Right atrium auricular region (tissue), 2 donors: ENCODE measurements at regions not wholly inside any gene's neighbourhood (a gene's known extent, or its start where the extent isn't known, plus 50 kb on each side); places are given as distances from the start of the nearest gene placed in this dataset.
"Not testable (repeated sequence)": the region's sequence is repeated elsewhere in the genome, so short reads cannot be mapped to it uniquely, and the experiment has no call there.

Experiments
- DNase-seq: peaks from one replicate; pipeline ENCODE4 v3.0.0-alpha.2; 2019; ENCODE audit warnings: low spot score
- H3K27ac ChIP-seq, 2 donors: fragments of 200-600 bp; sonication (generic); 1 replicate in 1 of 2; 2 replicates in 1 of 2; pipeline ENCODE4 v1.5.1; 2016 to 2019
- H3K27me3 ChIP-seq, 2 donors: fragments of 200-600 bp; sonication (generic); one replicate each; pipeline versions ENCODE4 v1.5.1 to v1.6.0; 2017 to 2019
- H3K36me3 ChIP-seq: fragments of 200-600 bp; sonication (generic); one replicate; pipeline ENCODE4 v1.5.1; 2016
- H3K4me1 ChIP-seq, 2 donors: fragments of 200-600 bp; sonication (generic); one replicate each; pipeline versions ENCODE4 v1.5.1 to v1.6.0; 2017 to 2019
- H3K4me3 ChIP-seq, 2 donors: fragments of 200-600 bp; sonication (generic); 1 replicate in 1 of 2; 2 replicates in 1 of 2; pipeline ENCODE4 v1.5.1; 2017 to 2019; ENCODE audit warnings: mild to moderate bottlenecking in 1 of 2, moderate library complexity in 1 of 2
- H3K9me3 ChIP-seq, 2 donors: fragments of 200-600 bp; sonication (generic); one replicate each; pipeline ENCODE4 v1.5.1; 2019
- TF ChIP-seq, protein P1 (sequence below), 2 donors: fragments of 200-600 bp; sonication (generic); IDR thresholded peaks; one replicate each; pipeline ENCODE4 v1.5.1; 2019; ENCODE audit warnings: antibody characterized with exemption in 2 of 2

GRCh38 chr18:39319141-39319540 lies 1753.5 kb upstream of the CELF4 start:
- DNase-seq = no peak
- TF ChIP-seq, protein P1, sequence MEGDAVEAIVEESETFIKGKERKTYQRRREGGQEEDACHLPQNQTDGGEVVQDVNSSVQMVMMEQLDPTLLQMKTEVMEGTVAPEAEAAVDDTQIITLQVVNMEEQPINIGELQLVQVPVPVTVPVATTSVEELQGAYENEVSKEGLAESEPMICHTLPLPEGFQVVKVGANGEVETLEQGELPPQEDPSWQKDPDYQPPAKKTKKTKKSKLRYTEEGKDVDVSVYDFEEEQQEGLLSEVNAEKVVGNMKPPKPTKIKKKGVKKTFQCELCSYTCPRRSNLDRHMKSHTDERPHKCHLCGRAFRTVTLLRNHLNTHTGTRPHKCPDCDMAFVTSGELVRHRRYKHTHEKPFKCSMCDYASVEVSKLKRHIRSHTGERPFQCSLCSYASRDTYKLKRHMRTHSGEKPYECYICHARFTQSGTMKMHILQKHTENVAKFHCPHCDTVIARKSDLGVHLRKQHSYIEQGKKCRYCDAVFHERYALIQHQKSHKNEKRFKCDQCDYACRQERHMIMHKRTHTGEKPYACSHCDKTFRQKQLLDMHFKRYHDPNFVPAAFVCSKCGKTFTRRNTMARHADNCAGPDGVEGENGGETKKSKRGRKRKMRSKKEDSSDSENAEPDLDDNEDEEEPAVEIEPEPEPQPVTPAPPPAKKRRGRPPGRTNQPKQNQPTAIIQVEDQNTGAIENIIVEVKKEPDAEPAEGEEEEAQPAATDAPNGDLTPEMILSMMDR (IDR thresholded peaks at IDR 0.05) = no peak
- H3K4me3 ChIP-seq = no peak overlapping the region
- H3K9me3 ChIP-seq = no peaks in the 10 kb centered on the region
- no peak overlapping the region for H3K27ac ChIP-seq
- H3K27me3 ChIP-seq = no peaks in the 10 kb centered on the region
- H3K36me3 ChIP-seq = no peaks in the 10 kb centered on the region
- no peaks in the 10 kb centered on the region for H3K4me1 ChIP-seq

DNA sequence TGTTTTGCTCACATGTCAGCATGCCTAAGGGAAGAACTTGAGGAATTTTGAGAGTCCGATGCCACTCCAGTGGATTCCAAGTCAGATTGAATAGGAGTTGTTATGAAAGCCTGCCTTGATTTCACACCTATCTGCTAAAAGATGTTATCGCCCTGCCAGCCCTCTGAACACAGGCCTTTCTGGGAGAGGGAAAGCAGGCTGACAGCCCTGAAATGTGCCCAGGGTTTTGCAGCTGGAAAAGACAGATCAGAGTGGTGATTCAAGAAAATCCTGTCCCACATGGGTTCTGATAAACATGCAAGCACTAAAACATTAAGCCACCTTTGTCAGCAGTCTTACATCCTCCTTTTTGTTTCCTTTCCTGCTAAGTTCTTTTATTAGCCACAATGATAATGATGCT lies 1752.9 kb upstream of the CELF4 start:
- TF ChIP-seq, protein P1 (IDR thresholded peaks at IDR 0.05) = no peak
- no peak overlapping the region for H3K27ac ChIP-seq
- no peak overlapping the region for H3K4me3 ChIP-seq
- H3K4me1 ChIP-seq = no peaks in the 10 kb centered on the region
- H3K36me3 ChIP-seq = no peaks in the 10 kb centered on the region
- no peak for DNase-seq
- H3K27me3 ChIP-seq = no peaks in the 10 kb centered on the region
- no peaks in the 10 kb centered on the region for H3K9me3 ChIP-seq

DNA sequence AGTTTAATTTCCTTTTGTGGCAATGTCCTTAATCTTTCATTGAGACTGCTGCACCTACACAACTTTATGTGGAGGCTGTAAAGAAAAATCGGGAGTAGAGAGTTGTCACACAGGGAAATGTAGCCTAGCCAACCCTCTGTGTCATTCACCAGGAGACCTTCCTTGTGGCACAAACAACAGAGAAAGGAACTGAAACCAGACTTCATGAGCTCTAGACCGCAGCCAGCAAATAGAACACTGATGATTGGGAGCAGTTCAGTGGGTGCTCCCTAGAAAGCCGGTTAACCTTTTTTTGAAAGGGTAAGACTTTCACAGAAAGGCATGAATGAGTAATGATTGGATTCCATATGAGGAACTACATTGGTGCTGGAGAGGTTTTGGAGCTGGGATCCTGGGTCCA lies 1752.4 kb upstream of the CELF4 start:
- no peak overlapping the region for H3K27ac ChIP-seq

DNA sequence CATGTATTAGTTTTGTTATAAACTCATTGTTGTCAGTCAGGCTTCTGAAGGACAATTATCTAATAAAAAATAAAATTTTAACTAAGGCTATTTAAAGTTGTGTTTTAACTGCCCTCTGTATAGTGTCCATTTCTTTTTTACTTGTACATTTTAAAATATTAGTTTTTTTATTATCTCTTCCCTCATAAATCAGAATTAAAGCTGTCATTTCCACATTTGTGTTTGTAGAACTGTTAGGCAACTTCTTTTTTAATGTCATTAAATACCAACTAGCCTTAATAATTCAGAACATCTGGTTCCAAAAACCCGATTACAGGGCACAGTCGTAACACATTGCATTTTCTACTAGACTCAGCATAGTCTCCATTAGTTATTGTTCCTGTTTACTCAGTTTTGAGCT lies 1749.0 kb upstream of the CELF4 start:
- TF ChIP-seq, protein P1 (IDR thresholded peaks at IDR 0.05) = no peak
- Histone ChIP-seq H3K9me3 (no peaks in the 10 kb centered on the region), H3K27ac (no peak overlapping the region), H3K4me1 (no peaks in the 10 kb centered on the region), H3K36me3 (no peaks in the 10 kb centered on the region), H3K4me3 (no peak overlapping the region), H3K27me3 (no peaks in the 10 kb centered on the region)
- no peak for DNase-seq

More for the DNA sequence above, 1752.4 kb upstream of the CELF4 start:
- TF ChIP-seq, protein P1 (IDR thresholded peaks at IDR 0.05) = no peak
- Histone ChIP-seq H3K36me3 (no peaks in the 10 kb centered on the region), H3K27me3 (no peaks in the 10 kb centered on the region), H3K9me3 (no peaks in the 10 kb centered on the region), H3K4me3 (no peak overlapping the region), H3K4me1 (no peaks in the 10 kb centered on the region)
- DNase-seq = no peak

GRCh38 chr18:39313992-39314391 lies 1748.4 kb upstream of the CELF4 start:
- TF ChIP-seq, protein P1 (IDR thresholded peaks at IDR 0.05) = no peak
- no peaks in the 10 kb centered on the region for H3K9me3 ChIP-seq
- H3K27ac ChIP-seq = no peak overlapping the region
- no peaks in the 10 kb centered on the region for H3K27me3 ChIP-seq
- H3K36me3 ChIP-seq = no peaks in the 10 kb centered on the region
- no peak for DNase-seq
- no peak overlapping the region for H3K4me3 ChIP-seq
- no peaks in the 10 kb centered on the region for H3K4me1 ChIP-seq

DNA sequence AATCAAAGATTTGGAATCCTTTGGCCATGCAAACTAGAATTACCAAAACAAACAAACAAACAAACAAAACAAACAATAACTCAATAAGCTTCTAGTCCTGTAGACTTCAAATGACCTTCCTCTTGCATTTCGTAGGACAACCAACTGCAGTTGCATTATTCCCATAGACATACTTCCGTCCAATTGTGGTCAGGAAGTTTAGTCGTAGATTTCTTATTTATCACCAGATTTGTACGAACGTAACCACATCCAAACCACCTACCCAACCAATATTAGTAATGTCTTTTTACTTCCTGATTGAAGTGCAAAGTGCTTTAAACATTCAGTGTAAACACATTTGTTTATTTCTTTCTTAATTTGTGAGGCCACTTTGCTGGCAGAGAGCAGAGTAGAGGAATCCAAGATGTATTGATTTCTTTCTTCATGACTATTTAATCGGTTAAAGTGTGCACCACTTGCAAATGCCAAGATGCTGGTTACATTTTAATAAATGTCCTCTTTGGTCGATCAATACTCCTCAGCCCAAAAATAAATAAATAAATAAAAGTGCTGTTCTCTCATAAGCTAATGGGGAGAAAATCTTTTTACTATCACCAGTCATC lies 1745.6 kb upstream of the CELF4 start:
- no peak overlapping the region for H3K27ac ChIP-seq
- no peak for DNase-seq
- no peaks in the 10 kb centered on the region for H3K4me1 ChIP-seq
- TF ChIP-seq, protein P1 (IDR thresholded peaks at IDR 0.05) = no peak
- H3K27me3 ChIP-seq = no peaks in the 10 kb centered on the region
- no peaks in the 10 kb centered on the region for H3K9me3 ChIP-seq
- no peaks in the 10 kb centered on the region for H3K36me3 ChIP-seq
- no peak overlapping the region for H3K4me3 ChIP-seq

- not testable (repeated sequence) for H3K36me3 ChIP-seq, H3K27ac ChIP-seq, H3K4me1 ChIP-seq, H3K4me3 ChIP-seq, DNase-seq, H3K27me3 ChIP-seq, H3K9me3 ChIP-seq
Observed at GRCh38 chr18:39308931-39309521, 1743.4 kb upstream of the CELF4 start.
